ENCODE measurements at regions not wholly inside any gene's neighbourhood (a gene's known extent, or its start where the extent isn't known, plus 50 kb on each side); places are given as distances from the start of the nearest gene placed in this dataset.
"Not testable (repeated sequence)": the region's sequence is repeated elsewhere in the genome, so short reads cannot be mapped to it uniquely, and the experiment has no call there.

DNA sequence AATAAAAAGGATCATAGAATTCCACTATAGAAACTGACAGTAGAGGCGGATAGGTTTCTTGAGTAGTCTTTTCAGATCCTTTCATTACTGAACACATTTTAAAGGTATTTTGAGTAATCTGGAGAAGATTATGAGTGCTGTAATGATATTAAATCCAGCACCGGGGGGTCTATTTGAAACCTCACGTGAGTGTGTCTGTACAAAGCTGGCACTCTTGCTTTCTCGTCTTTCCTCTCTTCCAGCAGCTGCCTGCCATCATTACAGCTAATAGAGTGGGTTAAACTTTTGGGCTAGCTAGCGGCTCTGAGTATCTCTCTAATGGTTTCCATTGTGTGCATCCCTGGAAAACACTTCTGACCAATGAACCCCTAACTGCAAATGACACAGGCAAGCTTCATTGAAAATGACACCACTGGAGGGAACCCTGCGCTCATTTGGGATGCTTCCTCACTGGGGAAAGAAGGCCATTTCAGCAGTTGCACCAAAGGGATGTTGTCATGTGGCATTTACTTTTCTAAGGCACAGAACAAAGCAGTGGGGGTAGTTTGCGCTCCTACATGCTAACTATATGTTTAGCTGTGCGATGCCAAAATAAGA lies 101.0 kb downstream of the HRH4 start:
- no peak for DNase-seq (ENCODE audit: low spot score)

DNA sequence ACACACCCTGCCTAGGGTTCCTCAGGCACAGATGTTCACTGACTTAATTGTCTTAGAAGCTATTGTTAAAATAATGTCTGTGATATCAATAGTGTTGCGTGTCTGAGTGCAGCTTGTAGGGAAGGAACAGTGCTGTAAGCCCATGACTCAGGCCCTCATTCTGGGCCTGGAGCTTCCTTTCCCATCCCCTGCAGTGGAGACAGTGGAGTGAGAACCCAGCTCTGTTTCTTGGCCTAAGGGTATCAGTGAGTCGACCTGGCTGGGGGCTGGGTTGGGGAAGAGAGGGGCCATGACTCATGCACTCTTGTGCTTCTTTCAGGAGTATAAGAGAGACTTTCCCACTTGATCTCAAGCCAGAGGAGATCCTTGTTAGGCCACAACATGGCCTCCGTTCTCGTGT lies 106.8 kb downstream of the HRH4 start:
- no peak for DNase-seq (ENCODE audit: low spot score)

- DNase-seq (ENCODE audit: low spot score): no peak
Measured at GRCh38 chr18:24570716-24571115, 110.3 kb downstream of the HRH4 start.

DNA sequence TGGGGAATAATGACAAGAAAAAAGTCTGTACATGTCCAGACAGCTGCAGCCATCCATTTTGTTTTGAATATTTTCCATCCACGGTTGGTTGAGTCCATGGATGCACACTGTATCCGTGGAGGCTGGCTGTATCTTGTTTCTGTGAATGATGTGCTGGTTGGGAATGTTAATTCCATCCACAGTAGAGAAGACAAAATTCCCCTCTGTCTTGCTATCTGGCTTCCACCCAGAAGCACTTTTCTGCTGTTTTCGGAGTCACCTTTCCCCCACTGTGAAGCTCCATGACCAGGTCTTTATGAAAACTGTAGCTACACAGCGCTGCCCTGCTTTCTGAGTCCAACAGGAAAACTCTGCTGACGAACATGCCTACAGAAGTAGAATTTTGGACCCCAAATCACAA lies 122.3 kb downstream of the HRH4 start:
- no peak for DNase-seq (ENCODE audit: low spot score)

- DNase-seq (ENCODE audit: low spot score): no peak
Measured at GRCh38 chr18:24584205-24584604, 123.8 kb downstream of the HRH4 start.

GRCh38 chr18:24584813-24585212 lies 124.4 kb downstream of the HRH4 start:
- no peak for DNase-seq (ENCODE audit: low spot score)

- no peak for DNase-seq (ENCODE audit: low spot score)
Measured at GRCh38 chr18:24585996-24586566, 125.6 kb downstream of the HRH4 start.

DNA sequence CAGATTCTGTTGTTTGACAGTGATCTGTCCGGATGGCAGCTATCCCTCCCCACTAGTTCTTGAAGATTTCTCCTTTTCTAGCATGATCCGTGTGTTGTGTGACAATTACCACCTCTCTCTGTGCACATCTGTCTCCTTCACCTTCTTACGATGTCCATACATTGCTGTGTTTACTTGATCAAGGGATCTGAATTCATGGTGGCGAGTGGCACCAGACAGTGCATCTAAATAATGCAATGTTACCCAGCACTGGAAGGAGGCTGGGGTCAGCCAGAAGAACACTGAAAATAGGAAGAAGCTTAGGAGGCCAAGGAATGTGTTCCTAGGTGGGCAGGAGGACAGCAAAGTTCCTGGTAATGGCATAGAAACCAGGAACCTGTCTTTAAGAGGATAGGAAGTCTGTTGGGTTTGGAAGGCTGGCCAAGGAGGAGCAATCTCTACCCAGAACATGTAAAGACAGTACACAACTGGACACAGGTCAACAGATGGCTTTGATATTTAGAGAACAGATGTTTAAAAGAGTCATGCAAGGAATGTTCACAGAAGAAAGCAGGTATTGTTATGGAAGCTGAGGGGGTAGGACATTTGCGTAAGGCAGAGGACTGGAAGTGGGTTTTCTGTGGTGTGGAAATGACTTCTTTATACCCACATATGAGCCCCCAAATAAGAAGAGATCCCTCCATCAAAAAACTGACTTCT lies 126.4 kb downstream of the HRH4 start:
- no peak for DNase-seq (ENCODE audit: low spot score)

GRCh38 chr18:24588440-24588839 lies 128.0 kb downstream of the HRH4 start:
- DNase-seq (ENCODE audit: low spot score): no peak

DNA sequence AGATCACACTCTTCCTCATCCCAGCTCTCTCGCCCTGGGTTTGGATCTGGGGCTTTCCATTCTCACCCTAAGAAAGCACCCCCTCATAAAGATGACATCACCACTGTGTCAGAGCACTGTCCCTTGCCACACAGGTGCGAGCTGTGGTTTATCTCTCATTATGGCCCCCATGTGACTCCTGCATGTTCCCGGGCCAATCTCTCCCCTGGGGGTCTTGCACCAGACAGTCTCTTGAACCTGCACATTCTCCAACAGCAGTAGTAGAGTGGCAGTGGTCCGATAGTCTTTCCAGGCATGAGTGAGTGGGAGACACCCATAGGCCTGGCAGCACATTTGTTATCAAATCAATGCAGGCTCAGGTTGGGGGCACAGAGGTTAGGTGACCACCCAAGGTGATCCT lies 130.5 kb downstream of the HRH4 start:
- DNase-seq (ENCODE audit: low spot score): no peak

DNA sequence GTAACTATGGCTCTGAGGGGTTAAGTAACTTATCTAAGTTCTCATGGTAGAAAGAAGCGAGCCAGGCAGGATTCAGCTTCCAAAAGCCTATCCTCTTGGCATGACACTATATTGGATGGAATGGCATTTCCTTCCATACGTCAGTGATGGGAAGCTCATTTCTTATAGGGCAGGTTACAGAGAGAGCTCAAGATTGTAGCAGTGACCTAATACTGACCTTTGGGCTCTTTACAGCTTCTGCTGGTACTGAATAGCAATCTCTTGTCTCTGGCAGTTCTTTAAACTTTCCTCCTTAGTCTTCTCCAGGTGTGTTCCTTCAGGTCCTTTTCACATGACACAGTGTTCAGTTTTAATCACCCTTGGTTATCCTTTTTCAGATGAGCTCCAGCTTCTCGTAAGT lies 133.0 kb downstream of the HRH4 start:
- no peak for DNase-seq (ENCODE audit: low spot score)

- no peak for DNase-seq (ENCODE audit: low spot score)
Measured at GRCh38 chr18:24593886-24594285, 133.4 kb downstream of the HRH4 start.

DNA sequence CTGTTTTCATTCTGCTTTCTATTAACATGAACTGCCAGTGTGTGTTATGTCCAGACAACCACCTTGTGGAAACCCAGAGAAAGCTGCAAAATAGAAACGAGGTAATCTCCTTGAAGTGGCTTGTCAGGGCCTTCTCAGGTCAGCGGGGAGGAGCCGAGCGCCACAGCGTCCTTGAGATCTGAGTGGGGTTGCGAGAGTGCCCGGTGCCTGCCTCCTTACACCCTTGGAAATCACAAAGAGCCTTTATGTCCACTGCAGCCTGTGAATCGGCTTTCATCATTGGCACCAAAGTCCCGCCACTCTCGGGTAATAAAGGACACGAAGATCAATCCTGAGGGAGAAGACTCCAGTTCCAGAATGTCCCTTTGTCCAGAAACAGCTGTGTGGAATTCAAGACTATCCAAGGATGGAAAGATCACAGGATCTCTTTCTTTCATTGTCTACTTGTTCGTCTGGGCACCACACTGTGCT lies 135.2 kb downstream of the HRH4 start:
- DNase-seq (ENCODE audit: low spot score): no peak

DNA sequence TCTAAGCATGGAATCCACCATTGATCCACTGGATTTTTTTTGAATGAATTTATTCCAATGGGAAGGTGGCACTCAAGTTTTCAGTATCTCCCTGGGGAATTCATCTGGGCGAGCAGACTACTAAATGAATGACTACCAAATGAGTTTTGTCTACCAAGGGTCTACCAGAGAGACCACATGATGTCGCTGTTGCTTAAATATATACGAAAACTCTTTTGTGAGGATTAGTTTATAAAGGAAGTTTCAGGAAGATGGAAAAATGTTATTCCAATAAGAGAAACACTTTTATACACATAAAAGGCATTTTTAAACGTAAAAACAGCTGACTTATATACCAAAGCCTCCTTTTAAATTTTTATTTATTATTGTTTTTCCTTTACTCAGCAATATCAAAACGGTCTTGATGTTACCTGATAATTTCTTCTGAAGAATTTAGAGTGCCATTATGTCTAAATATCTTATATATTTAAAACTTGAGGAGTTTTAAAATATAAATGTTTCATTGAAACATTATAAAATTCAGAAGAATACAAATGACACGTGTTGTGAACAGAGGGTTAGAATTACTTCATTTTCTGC lies 139.7 kb downstream of the HRH4 start:
- peak; percentile 14 for DNase-seq (ENCODE audit: low spot score)

- no peak for DNase-seq (ENCODE audit: low spot score)
Measured at GRCh38 chr18:24601585-24601984, 141.1 kb downstream of the HRH4 start.

DNA sequence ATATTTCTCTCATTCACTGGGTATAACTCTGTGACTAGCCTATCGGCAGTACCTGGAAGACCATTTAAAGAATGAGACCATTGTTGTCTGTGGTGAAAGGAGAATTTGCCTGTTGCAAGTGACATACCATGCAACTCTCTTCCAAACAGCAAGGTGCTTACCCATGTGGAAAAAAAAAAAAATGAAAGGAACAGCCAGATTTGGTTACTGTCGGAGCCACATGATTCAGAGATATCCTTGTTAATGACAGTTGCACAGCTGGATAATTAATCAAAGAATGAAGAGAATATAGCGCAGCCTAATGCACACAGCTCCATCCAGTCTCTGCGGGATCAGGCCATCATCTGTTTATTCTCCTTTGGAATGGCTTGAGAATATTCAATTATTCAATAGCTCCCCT lies 141.8 kb downstream of the HRH4 start:
- no peak for DNase-seq (ENCODE audit: low spot score)

- DNase-seq (ENCODE audit: low spot score): no peak
Measured at GRCh38 chr18:24603151-24603550, 142.7 kb downstream of the HRH4 start.

DNA sequence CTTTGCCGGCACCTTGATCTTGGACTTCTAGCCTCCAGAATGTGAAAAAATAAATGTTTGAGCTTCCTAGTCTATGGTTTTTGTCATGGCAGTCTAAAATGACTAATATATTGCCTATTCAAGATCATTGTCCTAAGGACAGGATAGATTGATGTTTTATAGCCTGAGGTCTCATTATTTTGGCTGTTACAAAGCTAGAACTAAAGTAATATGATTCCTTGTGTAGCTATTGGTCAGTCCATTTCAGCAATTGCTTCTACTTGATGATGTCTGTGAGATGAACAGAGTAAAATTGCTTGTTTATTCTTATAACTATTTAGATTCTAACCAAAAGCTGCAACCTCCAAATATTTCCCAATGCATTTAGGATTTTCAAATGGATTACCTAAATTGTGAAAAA lies 145.0 kb downstream of the HRH4 start:
- no peak for DNase-seq (ENCODE audit: low spot score)

DNA sequence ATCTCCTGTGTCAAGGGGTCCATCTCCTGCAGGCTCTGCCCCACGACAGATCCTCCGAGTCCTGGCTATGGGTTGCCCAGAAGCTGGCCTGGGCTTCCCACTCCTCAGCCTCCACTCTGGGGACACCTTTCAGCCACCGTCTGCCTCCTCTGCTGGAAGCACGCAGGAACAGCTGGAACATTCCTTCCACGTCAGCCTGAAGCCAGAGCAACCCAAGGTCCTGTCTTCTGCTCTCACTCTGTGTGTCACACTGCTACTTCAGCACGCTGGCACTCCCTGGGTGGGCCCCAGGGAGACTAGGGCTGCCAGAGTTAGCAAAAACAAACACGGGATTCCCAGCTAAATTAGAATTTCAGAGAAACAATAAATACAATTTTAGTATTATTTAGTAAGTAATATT lies 148.8 kb downstream of the HRH4 start:
- no peak for DNase-seq (ENCODE audit: low spot score)

DNA sequence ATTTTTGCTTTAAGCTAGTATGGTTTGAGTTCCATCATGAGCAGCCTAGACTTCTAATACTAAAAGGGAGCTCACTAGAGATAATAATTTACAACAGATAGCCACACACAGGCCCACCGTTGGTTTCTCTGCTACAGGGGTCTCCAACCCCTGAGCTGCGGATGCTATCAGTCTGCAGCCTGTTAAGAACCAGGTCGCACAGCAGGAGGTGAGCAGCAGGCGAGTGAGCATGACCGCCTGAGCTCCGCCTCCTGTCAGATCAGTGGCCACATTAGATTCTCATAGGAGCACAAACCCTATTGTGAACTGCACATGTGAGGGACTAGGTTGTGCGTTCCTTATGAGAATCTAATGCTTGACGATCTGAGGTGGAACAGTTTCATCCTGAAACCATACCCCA lies 150.6 kb downstream of the HRH4 start:
- DNase-seq (ENCODE audit: low spot score): no peak

DNA sequence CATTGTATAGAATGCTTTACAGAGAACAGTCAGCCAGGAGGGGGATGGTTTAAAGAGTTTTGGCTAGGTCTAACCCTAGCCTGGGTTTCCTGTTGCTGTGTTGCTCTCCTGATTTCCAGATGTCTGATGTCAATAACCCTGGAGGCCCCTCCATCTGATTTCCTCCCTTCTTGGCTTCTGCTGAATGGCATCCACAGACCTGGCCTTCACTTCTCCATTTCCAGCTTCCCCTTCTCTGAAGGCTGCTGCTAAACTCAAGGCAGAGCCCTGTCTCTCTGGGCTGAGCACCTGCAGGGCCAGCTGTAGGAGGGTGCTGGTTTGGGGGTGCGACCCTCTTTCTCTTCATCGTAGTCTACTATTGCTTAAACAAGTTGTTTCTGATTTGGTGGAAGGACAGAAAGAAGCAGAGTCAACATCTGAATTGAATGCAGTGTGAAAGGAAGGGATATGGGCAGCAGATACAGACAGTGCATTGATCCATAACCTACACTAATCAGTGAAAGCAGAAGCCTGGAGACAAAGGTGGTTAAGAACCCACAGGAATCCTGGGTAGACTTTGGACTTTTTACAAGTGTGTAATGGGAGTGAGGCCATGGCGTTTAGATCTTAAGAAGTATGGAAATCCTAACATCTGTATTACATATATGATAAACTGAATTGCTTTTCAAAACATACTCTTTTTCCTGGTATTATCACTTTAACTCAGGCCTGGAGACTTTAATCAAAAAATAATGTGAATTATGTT lies 153.6 kb downstream of the HRH4 start:
- DNase-seq (ENCODE audit: low spot score): no peak

- no peak for DNase-seq (ENCODE audit: low spot score)
Measured at GRCh38 chr18:24616653-24617052, 156.2 kb downstream of the HRH4 start.

- not testable (repeated sequence) for DNase-seq (ENCODE audit: low spot score)
Measured at GRCh38 chr18:24624421-24624820, 164.0 kb downstream of the HRH4 start.
